K562 (cell line): ENCODE measurements at regions not wholly inside any gene's neighbourhood (a gene's known extent, or its start where the extent isn't known, plus 50 kb on each side); places are given as distances from the start of the nearest gene placed in this dataset.

ENCODE experiments used
- CBX3 ChIP-seq, 2 experiments: IDR thresholded peaks; 1 replicate in 1 of 2; 2 replicates in 1 of 2; pipeline ENCODE4 v1.6.1; 2012; ENCODE audit warnings: inconsistent platforms in 2 of 2, low read length in 2 of 2, borderline replicate concordance in 1 of 2, control low read depth in 1 of 2
- PHF8 ChIP-seq: fragments of 200-600 bp; sonication (generic); IDR thresholded peaks from 2 replicates; pipeline ENCODE4 v1.6.1; 2012; ENCODE audit warnings: mixed run types, mild to moderate bottlenecking, inconsistent platforms, low read length, moderate library complexity, borderline replicate concordance
- POLR2A ChIP-seq: fragments of 450-650 bp; conservative IDR thresholded peaks from 2 replicates; pipeline ENCODE4 v1.6.1; 2016
- ZBED1 ChIP-seq: IDR thresholded peaks from 2 replicates; pipeline ENCODE4 v1.6.1; 2014

GRCh38 chr7:53531-53930 is 138.8 kb upstream of the FAM20C start:
- TF ChIP-seq POLR2A (no peak), CBX3 (IDR thresholded peaks at IDR 0.05; ENCODE audit: borderline replicate concordance in 1 of 2, low read length in 2 of 2) (no peak), PHF8 (no peak), ZBED1 (no peak)
